ENCODE measurements at regions not wholly inside any gene's neighbourhood (a gene's known extent, or its start where the extent isn't known, plus 50 kb on each side); places are given as distances from the start of the nearest gene placed in this dataset.

- no peak for TF ChIP-seq POLR2A (IDR thresholded peaks at IDR 0.05; ENCODE audit: extremely low read depth, insufficient read length)
- no peak for TF ChIP-seq CTCF (IDR thresholded peaks at IDR 0.05; ENCODE audit: low read depth, low read length)
- no peak for TF ChIP-seq MAX (IDR thresholded peaks at IDR 0.05; ENCODE audit: low read depth, low read length)
Measured at GRCh38 chr1:227432981-227433380, 114.7 kb upstream of the CDC42BPA start.

Measured in NB4 (cell line).